Sigmoid colon (tissue), 6 donors: ENCODE measurements at regions not wholly inside any gene's neighbourhood (a gene's known extent, or its start where the extent isn't known, plus 50 kb on each side); places are given as distances from the start of the nearest gene placed in this dataset.

ENCODE experiments used
- DNase-seq: peaks from one replicate; pipeline ENCODE4 v3.0.0-alpha.2; 2019
- H3K27ac ChIP-seq, 4 donors: fragments of 200-600 bp; sonication (generic); one replicate each; pipeline ENCODE4 v1.5.1; 2016 to 2019; ENCODE audit warnings: mild to moderate bottlenecking in 1 of 4
- H3K27me3 ChIP-seq, 3 donors: fragments of 200-600 bp; sonication (generic); one replicate each; pipeline ENCODE4 v1.5.1; 2019; ENCODE audit warnings: mild to moderate bottlenecking in 1 of 3
- H3K36me3 ChIP-seq, 4 donors: fragments of 200-600 bp; sonication (generic); one replicate each; pipeline ENCODE4 v1.5.1; 2016 to 2019
- H3K4me1 ChIP-seq, 4 donors: fragments of 200-600 bp; sonication (generic); one replicate each; pipeline ENCODE4 v1.5.1; 2017 to 2019
- H3K4me3 ChIP-seq, 4 donors: fragments of 200-600 bp; sonication (generic); one replicate each; pipeline ENCODE4 v1.5.1; 2017 to 2019; ENCODE audit warnings: mild to moderate bottlenecking in 2 of 4, moderate library complexity in 1 of 4
- H3K9me3 ChIP-seq, 4 donors: fragments of 200-600 bp in 3 of 4; sonication (generic) in 3 of 4; one replicate each; pipeline versions ENCODE4 v1.5.1 to v1.6.1; 2013 to 2019
- CTCF ChIP-seq, 4 experiments: fragments of 450-650 bp in 3 of 4; fragments of 200-600 bp in 1 of 4; IDR thresholded peaks; one replicate each; pipeline ENCODE4 v1.5.1; 2016 to 2019; ENCODE audit warnings: antibody characterized with exemption in 4 of 4, mild to moderate bottlenecking in 3 of 4, moderate library complexity in 2 of 4
- EP300 ChIP-seq, 4 donors: sonication (generic); formaldehyde crosslinking; IDR thresholded peaks; one replicate each; pipeline ENCODE4 v1.6.1; 2017; ENCODE audit warnings: antibody characterized with exemption in 4 of 4
- POLR2A ChIP-seq, 2 donors: fragments of 450-650 bp; IDR thresholded peaks; one replicate each; pipeline ENCODE4 v1.6.1; 2016; ENCODE audit warnings: antibody characterized with exemption in 2 of 2, mild to moderate bottlenecking in 2 of 2, moderate library complexity in 2 of 2
- POLR2AphosphoS5 ChIP-seq, 4 donors: sonication (generic); formaldehyde crosslinking; IDR thresholded peaks; one replicate each; pipeline ENCODE4 v1.6.1; 2017; ENCODE audit warnings: antibody characterized with exemption in 4 of 4
- WGBS, 2 donors: extraction: QIAGEN DNeasy Blood & Tissue Kit; methylation state at CpG; one replicate each; pipeline ENCODE4 v1.1.7; 2013; 5-methylcytosine and 5-hydroxymethylcytosine counted together
- intact Hi-C: fragments of 100-400 bp; cut with DNase I; formaldehyde crosslinking; loops from one replicate; pipeline ENCODE4 v1.15.1; 2023
- donor health status: healthy with polysubstance abuse.
- donor health status: healthy.

DNA sequence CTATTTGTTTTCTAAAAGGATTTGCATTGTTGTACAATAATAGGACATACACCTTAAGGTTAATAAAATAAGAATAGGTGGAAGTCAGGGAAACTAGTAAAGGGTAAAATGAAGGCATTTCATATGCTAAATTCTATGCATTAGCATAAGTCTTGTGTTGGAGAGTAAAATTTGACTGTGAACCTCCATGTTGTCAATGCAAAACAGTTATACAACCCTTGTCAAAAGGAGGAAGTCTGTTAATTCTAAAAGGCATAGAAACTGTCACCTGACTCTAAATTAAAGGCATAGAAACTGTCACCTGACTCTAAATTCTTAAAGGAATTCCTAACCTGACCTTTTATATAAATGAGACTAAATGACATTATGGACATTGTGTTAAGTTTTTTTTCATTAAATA, 291.8 kb downstream of the OLFM3 start:
- TF ChIP-seq CTCF (IDR thresholded peaks at IDR 0.05) (no peak), POLR2A (IDR thresholded peaks at IDR 0.05) (no peak), EP300 (IDR thresholded peaks at IDR 0.05) (no peak), POLR2AphosphoS5 (IDR thresholded peaks at IDR 0.05) (no peak)
- no peak for DNase-seq
- Histone ChIP-seq H3K27me3 (no peaks in the 10 kb centered on the region), H3K9me3 (no peaks in the 10 kb centered on the region), H3K36me3 (no peaks in the 10 kb centered on the region), H3K27ac (no peak overlapping the region), H3K4me3 (no peak overlapping the region), H3K4me1 (no peaks in the 10 kb centered on the region)
- intact Hi-C loops = no loop called here

DNA sequence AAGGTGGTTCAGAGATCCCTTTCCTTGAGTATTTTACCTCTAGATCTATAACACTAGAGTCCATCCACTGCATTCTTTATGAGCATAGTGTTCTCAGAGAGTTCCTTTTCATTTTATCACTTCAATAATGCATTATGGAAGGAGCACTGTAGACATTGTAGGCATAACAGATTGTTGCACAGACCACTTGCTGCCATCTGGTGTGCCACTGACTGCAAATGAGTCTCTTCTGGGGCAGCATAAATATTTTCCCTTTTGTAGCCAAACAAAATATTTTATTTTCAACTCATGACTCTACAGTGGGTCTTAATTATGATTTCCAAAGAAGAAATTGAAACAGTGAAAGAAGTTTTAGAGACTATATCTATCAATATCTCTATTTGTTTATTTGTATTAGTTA, 290.4 kb downstream of the OLFM3 start:
- Histone ChIP-seq H3K27me3 (no peaks in the 10 kb centered on the region), H3K27ac (no peak overlapping the region), H3K36me3 (no peaks in the 10 kb centered on the region), H3K4me1 (no peaks in the 10 kb centered on the region), H3K9me3 (no peaks in the 10 kb centered on the region), H3K4me3 (no peak overlapping the region)
- intact Hi-C loops = no loop called here
- no peak for DNase-seq
- TF ChIP-seq POLR2AphosphoS5 (IDR thresholded peaks at IDR 0.05) (no peak), CTCF (IDR thresholded peaks at IDR 0.05) (no peak), EP300 (IDR thresholded peaks at IDR 0.05) (no peak), POLR2A (IDR thresholded peaks at IDR 0.05) (no peak)

- H3K36me3 ChIP-seq = no peaks in the 10 kb centered on the region
- no peaks in the 10 kb centered on the region for H3K4me1 ChIP-seq
- H3K4me3 ChIP-seq = no peak overlapping the region
- no peak overlapping the region for H3K27ac ChIP-seq
- TF ChIP-seq POLR2AphosphoS5 (IDR thresholded peaks at IDR 0.05) = no peak
- no peak for TF ChIP-seq CTCF (IDR thresholded peaks at IDR 0.05)
- no peak for TF ChIP-seq EP300 (IDR thresholded peaks at IDR 0.05)
- TF ChIP-seq POLR2A (IDR thresholded peaks at IDR 0.05) = no peak
- H3K9me3 ChIP-seq = no peaks in the 10 kb centered on the region
- no peak for DNase-seq
- no peaks in the 10 kb centered on the region for H3K27me3 ChIP-seq
- intact Hi-C loops = no loop called here
Measured at GRCh38 chr1:101709721-101710120, 287.0 kb downstream of the OLFM3 start.

- Histone ChIP-seq H3K27me3 (no peaks in the 10 kb centered on the region), H3K36me3 (no peaks in the 10 kb centered on the region), H3K9me3 (no peaks in the 10 kb centered on the region), H3K4me3 (no peak overlapping the region), H3K27ac (no peak overlapping the region), H3K4me1 (no peaks in the 10 kb centered on the region)
- TF ChIP-seq CTCF (IDR thresholded peaks at IDR 0.05) (no peak), EP300 (IDR thresholded peaks at IDR 0.05) (no peak), POLR2A (IDR thresholded peaks at IDR 0.05) (no peak), POLR2AphosphoS5 (IDR thresholded peaks at IDR 0.05) (no peak)
- DNase-seq = no peak
- intact Hi-C loops = no loop called here
- WGBS, 2 donors = 28 to 41% methylated on average over 1 of the region's 1 CpG
Measured at GRCh38 chr1:101713760-101714159, 283.0 kb downstream of the OLFM3 start.

DNA sequence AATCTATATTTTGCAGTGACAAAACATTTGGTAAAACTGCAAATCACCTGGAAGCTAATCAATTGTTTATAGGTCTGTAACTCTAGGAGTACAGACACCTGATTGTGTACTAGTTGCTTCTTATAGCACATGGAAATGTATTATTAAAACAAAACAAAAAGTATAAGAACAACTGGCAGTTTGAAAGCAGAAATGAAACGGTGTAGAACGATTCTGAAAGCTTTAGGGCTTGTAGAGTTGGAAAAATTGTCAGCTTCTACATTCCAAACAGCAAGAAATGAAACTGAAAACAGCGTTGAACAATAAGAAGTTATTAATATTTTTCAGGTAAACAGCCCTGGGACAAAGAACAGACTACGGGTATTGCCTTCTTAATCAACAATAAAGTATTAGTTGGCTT, 273.3 kb downstream of the OLFM3 start:
- TF ChIP-seq POLR2AphosphoS5 (IDR thresholded peaks at IDR 0.05) (no peak), EP300 (IDR thresholded peaks at IDR 0.05) (no peak), POLR2A (IDR thresholded peaks at IDR 0.05) (no peak), CTCF (IDR thresholded peaks at IDR 0.05) (no peak)
- H3K4me1 ChIP-seq = no peaks in the 10 kb centered on the region
- no peak for DNase-seq
- no peaks in the 10 kb centered on the region for H3K9me3 ChIP-seq
- no peaks in the 10 kb centered on the region for H3K36me3 ChIP-seq
- H3K4me3 ChIP-seq = no peak overlapping the region
- WGBS, 2 donors = 74 to 83% methylated on average over 4 of the region's 4 CpGs
- no peaks in the 10 kb centered on the region for H3K27me3 ChIP-seq
- H3K27ac ChIP-seq = no peak overlapping the region
- intact Hi-C loops = no loop called here
